Lung (tissue), 11 donors: ENCODE measurements at regions not wholly inside any gene's neighbourhood (a gene's known extent, or its start where the extent isn't known, plus 50 kb on each side); places are given as distances from the start of the nearest gene placed in this dataset.

Experiments used
- ATAC-seq: fragments of 200-7000 bp; cut with Tn5 transposase; one replicate; pipeline ENCODE4 v1.9.1; 2020; ENCODE audit warnings: moderate number of reproducible peaks; ENCODE audit not compliant: insufficient read depth, low FRiP score
- DNase-seq, 3 donors: peaks; one replicate each; pipeline ENCODE4 v3.0.0-alpha.2; 2013 to 2017
- H3K27ac ChIP-seq, 2 donors: one replicate each; pipeline ENCODE4 v1.5.1; 2013; ENCODE audit warnings: mild to moderate bottlenecking in 2 of 2, moderate library complexity in 2 of 2, control low read depth in 1 of 2, inconsistent platforms in 1 of 2, low read depth in 1 of 2, low read length in 1 of 2
- H3K27me3 ChIP-seq, 3 donors: one replicate each; pipeline ENCODE4 v1.5.1; 2013; ENCODE audit warnings: low read length in 2 of 3; ENCODE audit not compliant: control insufficient read depth in 3 of 3, insufficient read depth in 3 of 3
- H3K36me3 ChIP-seq, 4 donors: one replicate each; pipeline ENCODE4 v1.5.1; 2013; ENCODE audit warnings: low read length in 4 of 4, mild to moderate bottlenecking in 1 of 4, moderate library complexity in 1 of 4; ENCODE audit not compliant: control insufficient read depth in 4 of 4, insufficient read depth in 4 of 4
- H3K4me1 ChIP-seq, 5 donors: one replicate each; pipeline ENCODE4 v1.5.1; 2013; ENCODE audit warnings: low read length in 5 of 5, mild to moderate bottlenecking in 2 of 5, moderate library complexity in 1 of 5; ENCODE audit not compliant: control insufficient read depth in 5 of 5, insufficient read depth in 5 of 5
- H3K4me3 ChIP-seq: one replicate; pipeline ENCODE4 v1.5.1; 2013; ENCODE audit warnings: mild to moderate bottlenecking, control low read depth, moderate library complexity
- H3K9ac ChIP-seq, 2 donors: one replicate each; pipeline ENCODE4 v1.5.1; 2013; ENCODE audit warnings: low read length in 2 of 2, control low read depth in 1 of 2; ENCODE audit not compliant: insufficient read depth in 1 of 2
- H3K9me3 ChIP-seq, 4 donors: one replicate each; pipeline ENCODE4 v1.5.1; 2013; ENCODE audit warnings: low read length in 3 of 4, mild to moderate bottlenecking in 1 of 4, moderate library complexity in 1 of 4; ENCODE audit not compliant: control insufficient read depth in 4 of 4, insufficient read depth in 3 of 4
- CTCF ChIP-seq: IDR thresholded peaks from 2 replicates; pipeline ENCODE4 v1.5.1; 2012; ENCODE audit warnings: mild to moderate bottlenecking; ENCODE audit errors: control extremely low read depth, extremely low read depth
- WGBS, 2 donors: extraction: QIAGEN DNeasy Blood & Tissue Kit; methylation state at CpG; one replicate each; pipeline ENCODE4 v1.1.7; 2013; 5-methylcytosine and 5-hydroxymethylcytosine counted together
- donor health status: control.
- donor health status: control.
- donor health status: Bipolar disorder and iron deficiency.
- donor health status: healthy.
- donor health status: DM: yes; HTN: yes; CAD: no.

GRCh38 chr6:12494161-12494560, 204.0 kb downstream of the EDN1 start:
- Histone ChIP-seq H3K27me3 (no peaks in the 10 kb centered on the region), H3K36me3 (no peaks in the 10 kb centered on the region), H3K9ac (no peak overlapping the region), H3K4me1 (no peaks in the 10 kb centered on the region), H3K4me3 (no peak overlapping the region), H3K9me3 (no peaks in the 10 kb centered on the region), H3K27ac (no peak overlapping the region)
- 94 to 96% methylated on average over 7 of the region's 7 CpGs for WGBS, 2 donors
- ATAC-seq (no peak), DNase-seq (no peak)
- no peak for TF ChIP-seq CTCF

GRCh38 chr6:12501990-12502389, 211.8 kb downstream of the EDN1 start:
- no peak for ATAC-seq
- Histone ChIP-seq H3K4me1 (no peaks in the 10 kb centered on the region), H3K9ac (no peak overlapping the region), H3K9me3 (no peaks in the 10 kb centered on the region), H3K27me3 (no peaks in the 10 kb centered on the region), H3K4me3 (no peak overlapping the region), H3K36me3 (no peaks in the 10 kb centered on the region), H3K27ac (no peak overlapping the region)
- no peak for DNase-seq
- no peak for TF ChIP-seq CTCF
- WGBS, 2 donors, result 93 to 94% methylated on average over 1 of the region's 1 CpG

GRCh38 chr6:12504325-12504966, 212.1 kb upstream of the PHACTR1 start:
- ATAC-seq (peak; percentile 41), DNase-seq (no peak)
- Histone ChIP-seq H3K9me3 (no peaks in the 10 kb centered on the region), H3K4me1 (no peaks in the 10 kb centered on the region), H3K9ac (no peak overlapping the region), H3K27me3 (no peaks in the 10 kb centered on the region), H3K4me3 (no peak overlapping the region), H3K36me3 (no peaks in the 10 kb centered on the region), H3K27ac (no peak overlapping the region)
- TF ChIP-seq CTCF, result no peak
- 83 to 92% methylated on average over 2 of the region's 2 CpGs for WGBS, 2 donors

- WGBS, 2 donors, result 58 to 60% methylated on average over 4 of the region's 4 CpGs
- DNase-seq (no peak), ATAC-seq (no peak)
- Histone ChIP-seq H3K4me3 (no peak overlapping the region), H3K27me3 (no peaks in the 10 kb centered on the region), H3K27ac (no peak overlapping the region), H3K4me1 (no peaks in the 10 kb centered on the region), H3K9ac (no peak overlapping the region), H3K9me3 (no peaks in the 10 kb centered on the region), H3K36me3 (no peaks in the 10 kb centered on the region)
- TF ChIP-seq CTCF, result no peak
Observed at GRCh38 chr6:12505486-12505885, 211.1 kb upstream of the PHACTR1 start.
